Tibial artery (tissue), 4 donors: ENCODE measurements at regions not wholly inside any gene's neighbourhood (a gene's known extent, or its start where the extent isn't known, plus 50 kb on each side); places are given as distances from the start of the nearest gene placed in this dataset.

ENCODE experiments used
- DNase-seq, 2 donors: peaks; one replicate each; pipeline ENCODE4 v3.0.0-alpha.2; 2019
- H3K27ac ChIP-seq, 2 donors: fragments of 200-600 bp; sonication (generic) in 1 of 2; 1 replicate in 1 of 2; 2 replicates in 1 of 2; pipeline ENCODE4 v1.5.1; 2018 to 2019; ENCODE audit warnings: mild to moderate bottlenecking in 1 of 2
- H3K27me3 ChIP-seq, 2 donors: fragments of 200-600 bp; sonication (generic) in 1 of 2; one replicate each; pipeline versions ENCODE4 v1.5.1 to v1.6.0; 2016 to 2019
- H3K36me3 ChIP-seq, 3 donors: fragments of 200-600 bp; sonication (generic) in 2 of 3; one replicate each; pipeline ENCODE4 v1.5.1; 2016 to 2019; ENCODE audit warnings: mild to moderate bottlenecking in 2 of 3
- H3K4me1 ChIP-seq, 4 donors: fragments of 200-600 bp; sonication (generic) in 2 of 4; 1 replicate in 3 of 4; 2 replicates in 1 of 4; pipeline ENCODE4 v1.5.1; 2016 to 2019
- H3K4me3 ChIP-seq, 2 donors: fragments of 200-600 bp; sonication (generic) in 1 of 2; 1 replicate in 1 of 2; 2 replicates in 1 of 2; pipeline ENCODE4 v1.5.1; 2018 to 2019; ENCODE audit warnings: mild to moderate bottlenecking in 2 of 2
- H3K9me3 ChIP-seq, 3 donors: fragments of 200-600 bp; sonication (generic) in 1 of 3; one replicate each; pipeline ENCODE4 v1.5.1; 2016 to 2019
- intact Hi-C: fragments of 100-400 bp; cut with DNase I; formaldehyde crosslinking; loops from one replicate; pipeline ENCODE4 v1.15.0; 2023; ENCODE audit warnings: low total_unique reads
- TF ChIP-seq, protein P1 (sequence below), 2 experiments: fragments of 200-600 bp in 1 of 2; fragments of 450-650 bp in 1 of 2; IDR thresholded peaks; one replicate each; pipeline ENCODE4 v1.5.1; 2017 to 2019; ENCODE audit warnings: antibody characterized with exemption in 2 of 2, mild to moderate bottlenecking in 1 of 2, moderate library complexity in 1 of 2

- no peak for DNase-seq
- peaks cover 0 to 2% of the 10 kb centered on the region in 2 donors for H3K27me3 ChIP-seq
- TF ChIP-seq, protein P1, sequence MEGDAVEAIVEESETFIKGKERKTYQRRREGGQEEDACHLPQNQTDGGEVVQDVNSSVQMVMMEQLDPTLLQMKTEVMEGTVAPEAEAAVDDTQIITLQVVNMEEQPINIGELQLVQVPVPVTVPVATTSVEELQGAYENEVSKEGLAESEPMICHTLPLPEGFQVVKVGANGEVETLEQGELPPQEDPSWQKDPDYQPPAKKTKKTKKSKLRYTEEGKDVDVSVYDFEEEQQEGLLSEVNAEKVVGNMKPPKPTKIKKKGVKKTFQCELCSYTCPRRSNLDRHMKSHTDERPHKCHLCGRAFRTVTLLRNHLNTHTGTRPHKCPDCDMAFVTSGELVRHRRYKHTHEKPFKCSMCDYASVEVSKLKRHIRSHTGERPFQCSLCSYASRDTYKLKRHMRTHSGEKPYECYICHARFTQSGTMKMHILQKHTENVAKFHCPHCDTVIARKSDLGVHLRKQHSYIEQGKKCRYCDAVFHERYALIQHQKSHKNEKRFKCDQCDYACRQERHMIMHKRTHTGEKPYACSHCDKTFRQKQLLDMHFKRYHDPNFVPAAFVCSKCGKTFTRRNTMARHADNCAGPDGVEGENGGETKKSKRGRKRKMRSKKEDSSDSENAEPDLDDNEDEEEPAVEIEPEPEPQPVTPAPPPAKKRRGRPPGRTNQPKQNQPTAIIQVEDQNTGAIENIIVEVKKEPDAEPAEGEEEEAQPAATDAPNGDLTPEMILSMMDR (IDR thresholded peaks at IDR 0.05): no peak
- no peaks in the 10 kb centered on the region for H3K36me3 ChIP-seq
- no peak overlapping the region for H3K4me3 ChIP-seq
- H3K27ac ChIP-seq: no peak overlapping the region
- intact Hi-C loops: no loop called here
- peaks cover 0 to 11% (median 5%) of the 10 kb centered on the region in 4 donors for H3K4me1 ChIP-seq
- H3K9me3 ChIP-seq: no peaks in the 10 kb centered on the region
Observed at GRCh38 chr4:54540931-54541330, 116.8 kb upstream of the KIT start.

DNA sequence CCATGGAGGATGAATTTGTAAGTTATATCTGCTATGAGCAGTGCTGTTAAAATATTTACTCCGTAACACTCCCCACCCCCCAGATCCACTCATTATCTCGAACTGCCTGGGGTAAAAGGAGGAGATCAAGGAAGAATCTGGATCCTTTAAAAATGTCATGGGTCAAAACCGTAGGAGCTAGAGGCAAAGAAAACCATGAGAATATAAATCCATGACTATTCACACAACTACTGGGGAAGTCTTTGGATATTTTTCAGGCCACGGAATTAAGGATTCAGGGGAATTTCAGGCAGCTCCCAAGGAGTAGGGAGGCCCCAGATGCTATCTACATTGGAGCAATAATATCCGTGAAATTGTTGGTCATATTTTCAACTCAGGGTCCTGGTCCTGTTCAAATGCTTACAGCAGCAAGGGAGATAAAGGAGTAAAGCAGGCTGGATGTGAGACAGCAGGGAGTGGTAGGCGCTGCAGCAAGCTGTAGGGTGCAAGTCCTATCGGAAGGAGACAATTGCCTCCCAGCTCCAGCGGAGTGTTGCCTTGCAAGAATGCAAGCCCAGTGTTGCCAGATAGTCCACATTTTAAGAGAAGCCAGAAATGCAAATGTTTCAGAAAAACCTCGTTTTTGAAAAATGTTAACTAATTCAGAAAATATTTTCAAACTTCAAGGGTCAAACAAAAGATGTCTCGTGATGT is 116.2 kb upstream of the KIT start:
- no peak overlapping the region for H3K4me3 ChIP-seq
- DNase-seq: no peak
- intact Hi-C loops: no loop called here
- no peaks in the 10 kb centered on the region for H3K36me3 ChIP-seq
- TF ChIP-seq, protein P1 (IDR thresholded peaks at IDR 0.05): no peak
- H3K27me3 ChIP-seq: peaks cover 0 to 2% of the 10 kb centered on the region in 2 donors
- no peaks in the 10 kb centered on the region for H3K9me3 ChIP-seq
- no peak overlapping the region for H3K27ac ChIP-seq
- H3K4me1 ChIP-seq: peaks cover 0 to 11% (median 5%) of the 10 kb centered on the region in 4 donors

DNA sequence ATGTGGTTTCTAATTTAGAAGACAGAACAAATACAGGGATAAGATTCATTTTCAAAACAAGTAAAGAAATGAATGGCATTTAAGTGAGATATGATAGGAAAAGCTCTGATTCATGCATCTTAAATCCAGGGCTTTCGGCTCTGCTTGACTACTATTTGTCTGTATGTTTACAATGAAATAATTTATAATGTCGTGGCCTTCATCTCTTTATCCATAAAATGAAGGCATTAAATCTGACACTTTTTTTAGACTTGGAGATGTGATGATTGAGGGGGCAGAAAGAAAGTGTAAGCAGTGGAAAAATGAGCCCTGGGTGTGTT is 115.7 kb upstream of the KIT start:
- Histone ChIP-seq H3K4me3 (no peak overlapping the region), H3K9me3 (no peaks in the 10 kb centered on the region), H3K27ac (no peak overlapping the region), H3K4me1 (peaks cover 0 to 11% (median 5%) of the 10 kb centered on the region in 4 donors), H3K36me3 (no peaks in the 10 kb centered on the region), H3K27me3 (peaks cover 0 to 2% of the 10 kb centered on the region in 2 donors)
- intact Hi-C loops: no loop called here
- TF ChIP-seq, protein P1 (IDR thresholded peaks at IDR 0.05): no peak
- DNase-seq: no peak

DNA sequence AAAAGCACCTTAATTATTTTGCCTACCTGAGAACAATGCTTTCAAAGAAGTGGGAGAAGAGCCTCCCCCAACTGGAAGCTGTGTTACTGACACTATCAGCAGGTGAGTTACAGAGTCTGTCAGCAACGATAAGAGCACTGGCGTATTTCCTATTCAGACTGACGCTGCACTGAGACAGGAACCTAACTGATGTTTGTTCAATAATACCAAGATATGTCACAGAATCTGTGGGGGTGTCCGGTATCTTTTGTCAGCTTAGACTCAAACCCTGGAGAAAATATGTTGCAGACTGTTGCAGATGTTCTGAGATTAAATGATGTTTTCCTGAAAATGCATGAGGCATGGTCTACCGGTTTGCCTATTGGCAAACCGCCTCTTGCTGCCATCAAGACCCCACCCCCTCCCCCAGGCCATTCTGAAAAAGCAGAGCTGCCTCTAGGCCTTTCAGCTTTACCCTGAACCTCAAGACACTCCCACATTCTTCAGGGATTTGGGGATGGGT is 115.2 kb upstream of the KIT start:
- peaks cover 0 to 2% of the 10 kb centered on the region in 2 donors for H3K27me3 ChIP-seq
- H3K4me1 ChIP-seq: peaks cover 0 to 11% (median 5%) of the 10 kb centered on the region in 4 donors
- H3K9me3 ChIP-seq: no peaks in the 10 kb centered on the region
- no peak for DNase-seq
- intact Hi-C loops: no loop called here
- no peaks in the 10 kb centered on the region for H3K36me3 ChIP-seq
- H3K4me3 ChIP-seq: no peak overlapping the region
- H3K27ac ChIP-seq: no peak overlapping the region
- TF ChIP-seq, protein P1 (IDR thresholded peaks at IDR 0.05): no peak

GRCh38 chr4:54543088-54543795 is 114.5 kb upstream of the KIT start:
- Histone ChIP-seq H3K9me3 (no peaks in the 10 kb centered on the region), H3K4me3 (no peak overlapping the region), H3K36me3 (no peaks in the 10 kb centered on the region), H3K27ac (no peak overlapping the region), H3K27me3 (no peaks in the 10 kb centered on the region), H3K4me1 (peaks cover 0 to 11% (median 5%) of the 10 kb centered on the region in 4 donors)
- TF ChIP-seq, protein P1 (IDR thresholded peaks at IDR 0.05): no peak
- intact Hi-C loops: no loop called here
- DNase-seq: no peak
